Stomach (tissue), 8 donors: ENCODE measurements at regions not wholly inside any gene's neighbourhood (a gene's known extent, or its start where the extent isn't known, plus 50 kb on each side); places are given as distances from the start of the nearest gene placed in this dataset.

Source experiments
- DNase-seq, 2 donors: peaks; one replicate each; pipeline versions ENCODE4 v3.0.0 to v3.0.0-alpha.2; 2013 to 2019
- H3K27ac ChIP-seq, 5 donors: fragments of 200-600 bp in 4 of 5; sonication (generic) in 4 of 5; one replicate each; pipeline ENCODE4 v1.5.1; 2013 to 2019; ENCODE audit warnings: mild to moderate bottlenecking in 1 of 5, moderate library complexity in 1 of 5
- H3K27me3 ChIP-seq, 3 donors: fragments of 200-600 bp; sonication (generic); one replicate each; pipeline ENCODE4 v1.5.1; 2017 to 2019; ENCODE audit warnings: mixed run types in 1 of 3
- H3K36me3 ChIP-seq, 4 donors: fragments of 200-600 bp; sonication (generic); 1 replicate in 3 of 4; 2 replicates in 1 of 4; pipeline ENCODE4 v1.5.1; 2016 to 2019
- H3K4me1 ChIP-seq, 4 donors: fragments of 200-600 bp; sonication (generic); one replicate each; pipeline ENCODE4 v1.5.1; 2016 to 2019
- H3K4me3 ChIP-seq, 4 donors: fragments of 200-600 bp; sonication (generic) in 3 of 4; one replicate each; pipeline ENCODE4 v1.5.1; 2016 to 2019; ENCODE audit warnings: mild to moderate bottlenecking in 1 of 4
- H3K9me3 ChIP-seq, 4 donors: fragments of 200-600 bp; sonication (generic); one replicate each; pipeline ENCODE4 v1.5.1; 2016 to 2019
- EP300 ChIP-seq: sonication (generic); formaldehyde crosslinking; IDR thresholded peaks from one replicate; pipeline ENCODE4 v1.6.1; 2017; ENCODE audit warnings: antibody characterized with exemption
- POLR2A ChIP-seq, 4 donors: fragments of 450-650 bp; IDR thresholded peaks; one replicate each; pipeline ENCODE4 v1.6.1; 2016; ENCODE audit warnings: antibody characterized with exemption in 4 of 4, control low read depth in 2 of 4, mild to moderate bottlenecking in 1 of 4, moderate library complexity in 1 of 4
- POLR2AphosphoS5 ChIP-seq, 3 donors: sonication (generic); formaldehyde crosslinking; IDR thresholded peaks; one replicate each; pipeline ENCODE4 v1.6.1; 2016; ENCODE audit warnings: antibody characterized with exemption in 3 of 3
- WGBS, 5 donors: extraction: QIAGEN DNeasy Blood & Tissue Kit in 3 of 5; methylation state at CpG; one replicate each; pipeline versions ENCODE4 v1.1.5 to v1.1.7; 2013 to 2018; 5-methylcytosine and 5-hydroxymethylcytosine counted together
- intact Hi-C: fragments of 100-400 bp; cut with DNase I; formaldehyde crosslinking; loops from one replicate; pipeline ENCODE4 v1.15.1; 2023; ENCODE audit warnings: low total_unique reads
- TF ChIP-seq, protein P1 (sequence below), 7 experiments: fragments of 450-650 bp in 4 of 7; fragments of 200-600 bp in 3 of 7; sonication (generic) in 3 of 7; IDR thresholded peaks; one replicate each; pipeline ENCODE4 v1.5.1; 2016 to 2019; ENCODE audit warnings: antibody characterized with exemption in 7 of 7, control low read depth in 2 of 7, mild to moderate bottlenecking in 1 of 7
- donor health status: healthy with polysubstance abuse.
- donor health status: Bipolar disorder and iron deficiency.
- donor health status: healthy.

DNA sequence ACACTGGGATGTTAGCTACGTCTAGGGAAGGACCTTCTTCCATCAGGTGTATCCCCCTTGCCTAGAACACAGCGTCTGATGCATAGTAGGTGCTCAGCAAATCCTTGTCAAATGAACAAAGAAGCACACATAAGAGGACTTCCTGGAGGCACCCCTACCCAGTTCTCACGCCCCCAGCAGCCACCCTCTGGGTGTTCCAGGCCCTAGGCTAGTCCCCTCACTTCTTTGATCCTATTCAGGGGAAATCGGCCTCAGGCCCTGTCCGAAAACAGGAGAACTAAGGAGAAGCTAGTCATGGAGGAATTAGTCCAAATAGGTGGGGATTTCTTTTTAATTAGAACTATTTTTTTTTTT lies 84.7 kb upstream of the SIRPA start:
- no peak for DNase-seq
- 74 to 88% (median 77%) methylated on average over 5 of the region's 5 CpGs for WGBS, 5 donors
- no peaks in the 10 kb centered on the region for H3K27me3 ChIP-seq
- H3K4me1 ChIP-seq = peaks cover 5 to 50% (median 34%) of the 10 kb centered on the region in 4 donors
- no peak overlapping the region for H3K4me3 ChIP-seq
- peak overlapping the region in 4 of 5 donors; percentile 47 to 75 (median 70) for H3K27ac ChIP-seq
- intact Hi-C loops = no loop called here
- no peaks in the 10 kb centered on the region for H3K9me3 ChIP-seq
- H3K36me3 ChIP-seq = no peaks in the 10 kb centered on the region
- no peak for TF ChIP-seq EP300
- TF ChIP-seq POLR2A (IDR thresholded peaks at IDR 0.05) = no peak
- TF ChIP-seq, protein P1, sequence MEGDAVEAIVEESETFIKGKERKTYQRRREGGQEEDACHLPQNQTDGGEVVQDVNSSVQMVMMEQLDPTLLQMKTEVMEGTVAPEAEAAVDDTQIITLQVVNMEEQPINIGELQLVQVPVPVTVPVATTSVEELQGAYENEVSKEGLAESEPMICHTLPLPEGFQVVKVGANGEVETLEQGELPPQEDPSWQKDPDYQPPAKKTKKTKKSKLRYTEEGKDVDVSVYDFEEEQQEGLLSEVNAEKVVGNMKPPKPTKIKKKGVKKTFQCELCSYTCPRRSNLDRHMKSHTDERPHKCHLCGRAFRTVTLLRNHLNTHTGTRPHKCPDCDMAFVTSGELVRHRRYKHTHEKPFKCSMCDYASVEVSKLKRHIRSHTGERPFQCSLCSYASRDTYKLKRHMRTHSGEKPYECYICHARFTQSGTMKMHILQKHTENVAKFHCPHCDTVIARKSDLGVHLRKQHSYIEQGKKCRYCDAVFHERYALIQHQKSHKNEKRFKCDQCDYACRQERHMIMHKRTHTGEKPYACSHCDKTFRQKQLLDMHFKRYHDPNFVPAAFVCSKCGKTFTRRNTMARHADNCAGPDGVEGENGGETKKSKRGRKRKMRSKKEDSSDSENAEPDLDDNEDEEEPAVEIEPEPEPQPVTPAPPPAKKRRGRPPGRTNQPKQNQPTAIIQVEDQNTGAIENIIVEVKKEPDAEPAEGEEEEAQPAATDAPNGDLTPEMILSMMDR (IDR thresholded peaks at IDR 0.05) = no peak
- no peak for TF ChIP-seq POLR2AphosphoS5 (IDR thresholded peaks at IDR 0.05)

DNA sequence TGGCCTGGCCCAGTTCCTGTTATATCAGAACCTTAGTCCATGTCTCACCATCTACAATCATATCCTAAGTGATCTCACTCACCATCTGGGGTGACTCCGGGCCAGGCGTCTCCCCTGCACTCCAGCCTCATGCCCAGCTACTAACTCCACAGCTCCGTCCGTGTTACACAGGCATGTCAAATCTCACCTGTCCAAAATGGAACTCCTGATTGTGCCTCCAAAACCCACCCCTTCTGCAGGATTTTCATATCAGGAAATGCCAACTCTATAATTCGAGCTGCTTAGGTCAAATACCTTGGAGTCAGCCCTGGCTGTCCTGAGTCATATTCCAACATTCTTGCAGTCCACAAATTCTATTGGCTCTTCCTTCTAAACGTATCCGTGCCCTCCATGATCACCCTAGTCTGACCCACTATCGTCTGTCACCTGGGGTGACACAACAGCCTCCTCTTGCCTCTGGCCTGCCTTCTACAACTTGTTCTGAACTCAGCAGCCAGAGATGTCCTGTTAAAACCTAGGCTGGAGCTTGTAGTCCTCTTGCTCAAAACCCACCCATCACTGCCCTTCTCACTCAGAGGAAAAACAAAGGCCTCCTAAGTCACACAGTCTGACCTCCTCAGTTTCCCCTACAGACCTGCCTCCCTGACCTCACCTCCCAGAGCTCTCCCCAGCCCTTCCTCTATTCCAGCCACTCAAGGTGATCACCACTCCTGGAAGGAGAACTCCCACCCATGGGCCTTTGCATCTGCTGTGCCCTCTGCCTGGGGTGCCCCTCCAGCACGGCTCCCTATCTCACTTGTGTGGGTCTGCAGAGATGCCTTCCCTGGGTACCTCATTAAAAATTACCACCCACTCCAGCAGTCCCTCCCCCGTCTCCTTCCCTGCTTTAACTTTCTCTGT lies 85.3 kb upstream of the SIRPA start:
- Histone ChIP-seq H3K9me3 (no peaks in the 10 kb centered on the region), H3K4me1 (peaks cover 5 to 50% (median 32%) of the 10 kb centered on the region in 4 donors), H3K27ac (peak overlapping the region in 2 of 5 donors; percentile 69 to 75), H3K27me3 (no peaks in the 10 kb centered on the region), H3K36me3 (no peaks in the 10 kb centered on the region), H3K4me3 (no peak overlapping the region)
- no peak for DNase-seq
- WGBS, 5 donors = 75 to 85% (median 80%) methylated on average over 10 of the region's 10 CpGs
- intact Hi-C loops = loop anchor here (10.0 kb wide), 1 partner anchor 85 kb away; the partner anchor contains the start of gene SIRPA
- TF ChIP-seq, protein P1 (IDR thresholded peaks at IDR 0.05) = no peak
- TF ChIP-seq POLR2A (IDR thresholded peaks at IDR 0.05) (no peak), EP300 (no peak)

DNA sequence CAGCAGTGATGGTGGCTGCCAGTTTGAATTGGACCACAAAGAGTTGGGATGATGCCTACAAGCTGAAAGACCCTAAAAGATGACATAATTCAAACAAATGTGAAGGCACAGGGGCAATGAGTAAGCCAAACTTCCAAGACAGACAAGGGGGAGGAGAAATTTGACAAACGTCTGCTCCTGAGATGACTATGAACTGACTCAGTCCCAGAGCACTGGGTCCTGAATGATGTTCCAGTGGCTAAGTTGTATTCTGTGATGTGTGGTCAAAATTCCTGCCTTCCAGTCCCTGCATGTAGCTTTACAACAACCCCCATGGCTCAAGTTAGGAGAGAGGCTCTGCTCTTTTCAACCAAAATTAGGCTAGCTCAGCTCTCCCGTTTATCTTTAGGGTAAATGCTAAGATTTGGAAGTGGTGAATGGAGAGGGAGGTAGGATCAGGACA lies 86.1 kb upstream of the SIRPA start:
- WGBS, 5 donors = 52 to 69% (median 61%) methylated on average over 2 of the region's 2 CpGs
- H3K27ac ChIP-seq = no peak overlapping the region
- peaks cover 5 to 55% (median 32%) of the 10 kb centered on the region in 4 donors for H3K4me1 ChIP-seq
- peaks cover 0 to 5% (median 2%) of the 10 kb centered on the region in 3 donors for H3K27me3 ChIP-seq
- no peak for DNase-seq
- TF ChIP-seq POLR2AphosphoS5 (IDR thresholded peaks at IDR 0.05) (no peak), EP300 (no peak), POLR2A (IDR thresholded peaks at IDR 0.05) (no peak)
- TF ChIP-seq, protein P1 (IDR thresholded peaks at IDR 0.05) = no peak
- H3K36me3 ChIP-seq = no peaks in the 10 kb centered on the region
- H3K4me3 ChIP-seq = no peak overlapping the region
- intact Hi-C loops = loop anchor here (10.0 kb wide), 1 partner anchor 86 kb away; the partner anchor contains the start of gene SIRPA
- no peaks in the 10 kb centered on the region for H3K9me3 ChIP-seq

DNA sequence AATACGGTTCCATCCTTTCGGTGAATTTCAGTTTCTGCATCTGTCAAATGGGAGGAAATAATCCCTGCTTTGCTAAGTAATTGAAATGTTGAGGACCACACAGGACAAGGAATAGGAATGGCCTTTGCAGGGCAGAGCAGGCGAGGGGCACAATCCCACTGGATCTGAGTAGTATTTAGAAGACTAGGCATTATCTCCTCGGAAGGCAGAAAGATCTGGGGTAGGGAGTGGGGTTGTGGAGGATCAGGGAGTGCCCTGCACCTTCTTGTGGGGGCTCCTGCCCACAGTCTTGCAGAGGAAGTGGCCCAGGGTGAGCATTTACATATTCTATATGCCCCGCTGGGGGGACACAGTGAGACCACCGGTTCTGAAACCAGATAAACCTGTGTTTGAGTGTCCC lies 87.1 kb upstream of the SIRPA start:
- no peak overlapping the region for H3K4me3 ChIP-seq
- no peaks in the 10 kb centered on the region for H3K9me3 ChIP-seq
- no peak overlapping the region for H3K27ac ChIP-seq
- intact Hi-C loops = loop anchor here (10.0 kb wide), 1 partner anchor 87 kb away; the partner anchor contains the start of gene SIRPA
- H3K27me3 ChIP-seq = peaks cover 0 to 16% (median 13%) of the 10 kb centered on the region in 3 donors
- DNase-seq = no peak
- peaks cover 6 to 57% (median 34%) of the 10 kb centered on the region in 4 donors for H3K4me1 ChIP-seq
- no peak for TF ChIP-seq POLR2A (IDR thresholded peaks at IDR 0.05)
- 61 to 66% (median 64%) methylated on average over 6 of the region's 6 CpGs for WGBS, 5 donors
- no peaks in the 10 kb centered on the region for H3K36me3 ChIP-seq
